GM12874 (cell line): ENCODE measurements at regions not wholly inside any gene's neighbourhood (a gene's known extent, or its start where the extent isn't known, plus 50 kb on each side); places are given as distances from the start of the nearest gene placed in this dataset.

Experiments
- TF ChIP-seq, protein P1 (sequence below): IDR thresholded peaks from 2 replicates; pipeline ENCODE4 v1.5.1; 2011; ENCODE audit warnings: low read depth, mild to moderate bottlenecking, control low read depth, low read length, moderate library complexity; ENCODE audit not compliant: insufficient read depth

DNA sequence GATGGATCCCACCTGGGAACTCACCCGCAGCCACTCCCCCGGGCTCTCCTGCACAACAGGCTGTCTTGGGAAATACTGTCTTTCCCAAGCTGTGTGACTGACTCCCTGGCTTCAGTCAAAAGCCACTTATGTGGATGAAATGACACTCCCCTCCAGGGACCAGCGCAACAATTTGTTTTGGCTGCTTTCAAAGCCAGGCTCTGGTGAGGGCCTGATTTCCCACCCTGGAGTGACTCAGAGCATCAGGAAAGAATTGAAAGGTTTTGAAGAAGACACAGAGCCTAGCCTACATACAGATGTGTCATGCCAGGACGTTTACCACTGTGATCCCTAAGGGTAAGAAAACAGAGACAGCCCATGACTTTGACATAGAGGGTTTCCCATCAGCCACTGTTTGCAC is 550.5 kb downstream of the MIAT start:
- TF ChIP-seq, protein P1, sequence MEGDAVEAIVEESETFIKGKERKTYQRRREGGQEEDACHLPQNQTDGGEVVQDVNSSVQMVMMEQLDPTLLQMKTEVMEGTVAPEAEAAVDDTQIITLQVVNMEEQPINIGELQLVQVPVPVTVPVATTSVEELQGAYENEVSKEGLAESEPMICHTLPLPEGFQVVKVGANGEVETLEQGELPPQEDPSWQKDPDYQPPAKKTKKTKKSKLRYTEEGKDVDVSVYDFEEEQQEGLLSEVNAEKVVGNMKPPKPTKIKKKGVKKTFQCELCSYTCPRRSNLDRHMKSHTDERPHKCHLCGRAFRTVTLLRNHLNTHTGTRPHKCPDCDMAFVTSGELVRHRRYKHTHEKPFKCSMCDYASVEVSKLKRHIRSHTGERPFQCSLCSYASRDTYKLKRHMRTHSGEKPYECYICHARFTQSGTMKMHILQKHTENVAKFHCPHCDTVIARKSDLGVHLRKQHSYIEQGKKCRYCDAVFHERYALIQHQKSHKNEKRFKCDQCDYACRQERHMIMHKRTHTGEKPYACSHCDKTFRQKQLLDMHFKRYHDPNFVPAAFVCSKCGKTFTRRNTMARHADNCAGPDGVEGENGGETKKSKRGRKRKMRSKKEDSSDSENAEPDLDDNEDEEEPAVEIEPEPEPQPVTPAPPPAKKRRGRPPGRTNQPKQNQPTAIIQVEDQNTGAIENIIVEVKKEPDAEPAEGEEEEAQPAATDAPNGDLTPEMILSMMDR, result no peak

DNA sequence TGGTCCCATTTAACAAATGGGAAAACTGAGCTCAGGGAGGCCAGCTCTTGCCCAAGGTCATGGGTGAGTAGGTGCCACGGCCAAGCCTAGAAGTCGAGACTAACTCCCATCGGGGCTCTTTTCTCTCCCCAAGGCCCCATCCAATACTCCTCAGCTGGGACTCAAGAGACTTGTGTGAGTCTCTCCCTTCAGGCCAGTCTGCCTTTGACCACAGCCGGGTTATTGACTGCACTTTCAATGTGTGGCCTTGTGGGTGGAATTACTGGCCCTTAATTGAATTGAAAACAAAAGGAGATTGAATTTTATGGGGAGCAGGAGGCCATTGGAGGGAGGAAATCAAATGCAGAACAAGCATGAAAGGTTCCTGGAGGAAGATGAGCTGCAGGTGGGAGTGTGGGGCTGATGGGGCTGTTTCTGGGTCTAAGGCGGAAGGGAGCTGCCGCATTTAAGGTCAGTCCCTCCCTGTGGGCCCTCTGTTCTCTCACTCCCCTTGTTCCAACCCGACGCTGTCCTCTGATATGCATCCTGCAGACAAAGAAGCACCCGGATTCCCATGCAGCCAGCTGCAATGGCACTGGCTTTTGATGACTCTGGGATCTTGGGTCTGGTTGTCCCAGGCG is 552.8 kb downstream of the MIAT start:
- TF ChIP-seq, protein P1, result no peak

DNA sequence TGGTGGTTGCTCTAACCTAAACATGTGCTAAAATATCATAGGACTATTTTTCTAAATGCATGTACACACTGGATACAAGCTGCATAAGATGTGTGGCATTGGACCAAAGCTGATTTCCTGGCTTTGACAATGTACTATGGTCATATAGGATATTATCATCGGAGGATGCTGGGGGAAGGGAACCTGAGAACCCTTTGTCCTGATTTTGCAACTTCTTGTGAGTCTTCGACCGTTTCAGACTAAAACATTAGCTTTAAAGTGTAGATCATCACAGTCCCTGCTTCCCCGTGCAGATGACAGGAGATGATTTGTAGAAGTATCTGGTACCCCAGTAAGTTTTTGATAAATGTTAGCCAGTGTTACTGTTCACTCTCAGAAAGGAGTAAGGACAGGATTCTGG is 554.7 kb downstream of the MIAT start:
- TF ChIP-seq, protein P1, result no peak

DNA sequence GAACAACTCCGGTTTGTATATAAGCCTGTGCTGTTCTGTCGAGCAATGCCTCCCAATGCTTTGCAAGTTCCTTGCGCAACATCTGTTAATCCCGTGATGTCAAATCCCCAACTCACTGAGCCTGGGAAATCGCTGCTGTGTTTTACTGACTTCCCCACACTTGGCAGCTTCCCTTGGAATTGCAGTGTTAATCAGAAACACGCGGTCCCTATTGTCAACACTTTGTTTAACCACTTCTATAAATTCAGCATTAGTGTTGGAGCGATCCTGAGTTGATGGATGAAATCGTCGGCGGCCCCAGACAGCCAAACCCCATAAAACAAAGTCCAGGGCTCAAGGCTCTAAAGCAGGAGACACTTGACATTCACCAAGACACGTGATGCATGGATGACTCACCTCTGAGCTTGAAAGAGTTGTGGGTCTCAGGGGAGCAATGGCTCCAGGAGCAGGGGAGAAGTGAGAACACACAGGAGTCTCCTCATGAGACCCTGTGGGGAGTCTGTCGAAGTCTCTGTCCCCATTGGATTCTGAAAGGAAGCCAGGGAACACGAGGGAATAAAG is 555.3 kb downstream of the MIAT start:
- TF ChIP-seq, protein P1, result no peak

DNA sequence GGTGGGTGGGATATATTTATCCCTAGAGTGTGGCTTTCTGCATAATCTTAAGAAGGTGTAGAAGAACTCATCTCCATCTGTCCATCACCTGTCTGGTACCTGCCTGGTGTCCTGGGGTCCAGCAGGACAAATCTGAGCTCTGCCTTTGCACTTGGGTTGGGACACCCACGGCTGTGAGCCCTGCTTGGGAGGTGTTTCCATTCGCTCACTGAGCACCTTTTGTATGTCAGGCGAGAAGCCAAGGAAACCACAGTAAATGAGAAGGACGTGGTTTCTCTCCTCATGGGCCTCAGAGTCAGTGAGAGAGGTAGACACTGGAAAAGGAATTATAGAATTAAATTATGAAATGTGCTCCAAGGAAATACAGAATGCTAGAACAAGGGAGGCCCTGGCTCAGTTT is 555.9 kb downstream of the MIAT start:
- TF ChIP-seq, protein P1, result no peak

- TF ChIP-seq, protein P1, result no peak
Observed at GRCh38 chr22:27213766-27214581, 556.6 kb downstream of the MIAT start.

GRCh38 chr22:27214691-27215090 is 557.3 kb downstream of the MIAT start:
- TF ChIP-seq, protein P1, result no peak
